WTC11 (cell line): ENCODE measurements at regions not wholly inside any gene's neighbourhood (a gene's known extent, or its start where the extent isn't known, plus 50 kb on each side); places are given as distances from the start of the nearest gene placed in this dataset.

Source experiments
- ATAC-seq: fragments of 200-7000 bp; cut with Tn5 transposase; 2 replicates; pipeline ENCODE4 v1.10.0; 2021; ENCODE audit warnings: mild to moderate bottlenecking, moderate library complexity
- CTCF ChIA-PET: fragments of 300-600 bp; sonication (Branson Sonifier 250); formaldehyde crosslinking; loops from one replicate; lab custom pipeline; 2021; ENCODE audit warnings: antibody characterized with exemption; lab: Charles Lee
- POLR2A ChIA-PET: fragments of 350-600 bp; sonication (Branson Sonifier 250); formaldehyde crosslinking; loops from one replicate; lab custom pipeline; 2021; ENCODE audit warnings: antibody characterized with exemption; lab: Charles Lee
- DNase-seq: peaks from one replicate; pipeline ENCODE4 v3.0.0; 2021; ENCODE audit warnings: low spot score
- H3K27ac Mint-ChIP-seq: 2 replicates; pipeline ENCODE4 v1.8.0; 2021; ENCODE audit warnings: mixed read lengths
- H3K27me3 Mint-ChIP-seq: 2 replicates; pipeline ENCODE4 v1.8.0; 2021; ENCODE audit warnings: low read depth, mild to moderate bottlenecking, moderate library complexity, mixed read lengths
- H3K36me3 Mint-ChIP-seq: 2 replicates; pipeline ENCODE4 v1.8.0; 2021; ENCODE audit warnings: mixed read lengths
- H3K4me1 Mint-ChIP-seq: 2 replicates; pipeline ENCODE4 v1.8.0; 2022; ENCODE audit warnings: mixed read lengths
- H3K4me3 Mint-ChIP-seq: 2 replicates; pipeline ENCODE4 v1.8.0; 2021; ENCODE audit warnings: mild to moderate bottlenecking, moderate library complexity, mixed read lengths
- H3K9me3 Mint-ChIP-seq: 2 replicates; pipeline ENCODE4 v1.8.0; 2021; ENCODE audit warnings: mixed read lengths
- CREB1 ChIP-seq: sonication (generic); formaldehyde crosslinking; IDR thresholded peaks from 2 replicates; pipeline ENCODE4 v1.8.0; 2023; ENCODE audit warnings: mild to moderate bottlenecking, missing genetic modification reagents
- E2F1 ChIP-seq: sonication (generic); formaldehyde crosslinking; IDR thresholded peaks from 2 replicates; pipeline ENCODE4 v1.8.0; 2022; ENCODE audit warnings: mild to moderate bottlenecking, missing genetic modification reagents
- E2F4 ChIP-seq: sonication (generic); formaldehyde crosslinking; IDR thresholded peaks from 2 replicates; pipeline ENCODE4 v1.8.1; 2022; ENCODE audit warnings: low read depth, mild to moderate bottlenecking, moderate library complexity, missing genetic modification reagents, borderline replicate concordance
- FOXP1 ChIP-seq: sonication (generic); formaldehyde crosslinking; IDR thresholded peaks from 2 replicates; pipeline ENCODE4 v1.8.0; 2022; ENCODE audit warnings: missing genetic modification reagents, mild to moderate bottlenecking, moderate library complexity, borderline replicate concordance
- GRHL2 ChIP-seq: fragments of 250-450 bp; sonication (Bioruptor Pico); IDR thresholded peaks from 2 replicates; pipeline ENCODE4 v1.8.0; 2022; ENCODE audit warnings: mild to moderate bottlenecking, moderate library complexity; ENCODE audit not compliant: insufficient replicate concordance, severe bottlenecking
- NR1H2 ChIP-seq: sonication (generic); formaldehyde crosslinking; IDR thresholded peaks from 2 replicates; pipeline ENCODE4 v1.9.0; 2021; ENCODE audit warnings: mild to moderate bottlenecking, moderate library complexity, missing genetic modification reagents
- NR3C1 ChIP-seq: sonication (generic); formaldehyde crosslinking; conservative IDR thresholded peaks from 2 replicates; pipeline ENCODE4 v1.8.1; 2023; ENCODE audit warnings: low read depth, mild to moderate bottlenecking, missing genetic modification reagents
- OVOL2 ChIP-seq: fragments of 250-450 bp; sonication (Bioruptor Pico); IDR thresholded peaks from 2 replicates; pipeline ENCODE4 v1.9.0; 2021; ENCODE audit warnings: mild to moderate bottlenecking, borderline replicate concordance
- PREB ChIP-seq: sonication (generic); formaldehyde crosslinking; IDR thresholded peaks from 2 replicates; pipeline ENCODE4 v1.8.1; 2022; ENCODE audit warnings: mild to moderate bottlenecking, missing genetic modification reagents, moderate library complexity, borderline replicate concordance
- PRRX2 ChIP-seq: fragments of 250-450 bp; sonication (Bioruptor Pico); IDR thresholded peaks from 2 replicates; pipeline ENCODE4 v1.8.0; 2021; ENCODE audit warnings: mild to moderate bottlenecking
- TCF7 ChIP-seq: sonication (generic); formaldehyde crosslinking; IDR thresholded peaks from 2 replicates; pipeline ENCODE4 v1.8.0; 2022; ENCODE audit warnings: mild to moderate bottlenecking, low read depth, missing genetic modification reagents, moderate library complexity
- TEAD4 ChIP-seq: sonication (generic); formaldehyde crosslinking; IDR thresholded peaks from 2 replicates; pipeline ENCODE4 v1.8.0; 2022; ENCODE audit warnings: mild to moderate bottlenecking, missing genetic modification reagents
- TP53 ChIP-seq: sonication (generic); formaldehyde crosslinking; IDR thresholded peaks from 2 replicates; pipeline ENCODE4 v1.8.1; 2023; ENCODE audit warnings: mild to moderate bottlenecking, missing genetic modification reagents
- ZBTB21 ChIP-seq: sonication (generic); formaldehyde crosslinking; IDR thresholded peaks from 2 replicates; pipeline ENCODE4 v1.8.1; 2023; ENCODE audit warnings: mild to moderate bottlenecking, missing genetic modification reagents, borderline replicate concordance
- ZNF121 ChIP-seq: sonication (generic); formaldehyde crosslinking; IDR thresholded peaks from 2 replicates; pipeline ENCODE4 v1.8.0; 2023; ENCODE audit warnings: missing genetic modification reagents
- ZNF317 ChIP-seq: sonication (generic); formaldehyde crosslinking; IDR thresholded peaks from 2 replicates; pipeline ENCODE4 v1.8.1; 2023; ENCODE audit warnings: low read depth, mild to moderate bottlenecking, moderate library complexity, missing genetic modification reagents, borderline replicate concordance
- ZNF416 ChIP-seq: fragments of 250-450 bp; sonication (Bioruptor Pico); IDR thresholded peaks from 2 replicates; pipeline ENCODE4 v1.9.0; 2021; ENCODE audit warnings: mild to moderate bottlenecking, inconsistent platforms
- ZNF671 ChIP-seq: fragments of 250-450 bp; sonication (Bioruptor Pico); IDR thresholded peaks from 2 replicates; pipeline ENCODE4 v1.8.0; 2021; ENCODE audit warnings: mild to moderate bottlenecking
- TF ChIP-seq, protein P1 (sequence below): fragments of 250-450 bp; sonication (Bioruptor Pico); IDR thresholded peaks from 2 replicates; pipeline ENCODE4 v1.9.0; 2021; ENCODE audit warnings: mild to moderate bottlenecking, borderline replicate concordance
- TF ChIP-seq, protein P2 (sequence below): fragments of 250-450 bp; sonication (Bioruptor Pico); IDR thresholded peaks from 2 replicates; pipeline ENCODE4 v1.9.0; 2021; ENCODE audit warnings: moderate library complexity, mild to moderate bottlenecking, inconsistent platforms, borderline replicate concordance
- TF ChIP-seq, protein P3 (sequence below): sonication (generic); formaldehyde crosslinking; conservative IDR thresholded peaks from 2 replicates; pipeline ENCODE4 v1.8.1; 2023; ENCODE audit warnings: mild to moderate bottlenecking, low read depth, missing genetic modification reagents, moderate library complexity

GRCh38 chr18:37716106-37716735 lies 150.6 kb upstream of the CELF4 start:
- ATAC-seq = no peak
- ChIA-PET CTCF (no interaction called here), POLR2A (no interaction called here)
- Mint-ChIP-seq H3K9me3 (no peaks in the 10 kb centered on the region; the same call in 1 of the 2 replicates), H3K4me3 (no peak overlapping the region), H3K27ac (no peak overlapping the region), H3K4me1 (no peaks in the 10 kb centered on the region), H3K27me3 (peaks cover 3% of the 10 kb centered on the region; the same call in 1 of the 2 replicates), H3K36me3 (no peaks in the 10 kb centered on the region)
- no peak for DNase-seq
- TF ChIP-seq E2F1 (CRISPR knock-in tag) = no peak

DNA sequence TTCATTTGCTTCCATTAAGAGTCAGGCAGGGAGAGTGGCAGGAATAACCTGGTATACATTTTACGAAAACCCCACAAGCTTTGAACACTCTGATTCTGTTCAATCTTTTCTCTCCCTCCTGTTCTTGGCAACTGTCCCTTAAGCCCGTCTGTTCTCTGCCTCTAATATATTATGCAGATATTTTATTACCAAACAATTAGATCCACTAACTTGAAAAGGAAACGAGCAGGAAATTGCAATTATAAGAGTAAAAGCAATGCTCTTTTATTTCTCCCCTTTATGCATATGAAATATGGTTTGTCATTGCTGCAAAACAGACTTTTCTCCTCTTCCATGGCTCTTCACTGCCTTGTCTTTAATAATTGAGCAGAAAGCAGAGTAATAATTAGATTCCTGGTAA lies 149.1 kb upstream of the CELF4 start:
- POLR2A ChIA-PET = no interaction called here

GRCh38 chr18:37712776-37713175 lies 147.2 kb upstream of the CELF4 start:
- peaks cover 3% of the 10 kb centered on the region; the same call in 1 of the 2 replicates for H3K27me3 Mint-ChIP-seq
- DNase-seq (no peak), ATAC-seq (no peak)
- H3K36me3 Mint-ChIP-seq = no peaks in the 10 kb centered on the region
- no peak overlapping the region for H3K4me3 Mint-ChIP-seq
- peaks cover 9% of the 10 kb centered on the region for H3K4me1 Mint-ChIP-seq
- ChIA-PET POLR2A (no interaction called here), CTCF (no interaction called here)
- no peak overlapping the region for H3K27ac Mint-ChIP-seq
- no peaks in the 10 kb centered on the region; the same call in 1 of the 2 replicates for H3K9me3 Mint-ChIP-seq
- TF ChIP-seq TCF7 (CRISPR knock-in tag) = no peak
- no peak for TF ChIP-seq TP53 (CRISPR knock-in tag)
- TF ChIP-seq, protein P1, sequence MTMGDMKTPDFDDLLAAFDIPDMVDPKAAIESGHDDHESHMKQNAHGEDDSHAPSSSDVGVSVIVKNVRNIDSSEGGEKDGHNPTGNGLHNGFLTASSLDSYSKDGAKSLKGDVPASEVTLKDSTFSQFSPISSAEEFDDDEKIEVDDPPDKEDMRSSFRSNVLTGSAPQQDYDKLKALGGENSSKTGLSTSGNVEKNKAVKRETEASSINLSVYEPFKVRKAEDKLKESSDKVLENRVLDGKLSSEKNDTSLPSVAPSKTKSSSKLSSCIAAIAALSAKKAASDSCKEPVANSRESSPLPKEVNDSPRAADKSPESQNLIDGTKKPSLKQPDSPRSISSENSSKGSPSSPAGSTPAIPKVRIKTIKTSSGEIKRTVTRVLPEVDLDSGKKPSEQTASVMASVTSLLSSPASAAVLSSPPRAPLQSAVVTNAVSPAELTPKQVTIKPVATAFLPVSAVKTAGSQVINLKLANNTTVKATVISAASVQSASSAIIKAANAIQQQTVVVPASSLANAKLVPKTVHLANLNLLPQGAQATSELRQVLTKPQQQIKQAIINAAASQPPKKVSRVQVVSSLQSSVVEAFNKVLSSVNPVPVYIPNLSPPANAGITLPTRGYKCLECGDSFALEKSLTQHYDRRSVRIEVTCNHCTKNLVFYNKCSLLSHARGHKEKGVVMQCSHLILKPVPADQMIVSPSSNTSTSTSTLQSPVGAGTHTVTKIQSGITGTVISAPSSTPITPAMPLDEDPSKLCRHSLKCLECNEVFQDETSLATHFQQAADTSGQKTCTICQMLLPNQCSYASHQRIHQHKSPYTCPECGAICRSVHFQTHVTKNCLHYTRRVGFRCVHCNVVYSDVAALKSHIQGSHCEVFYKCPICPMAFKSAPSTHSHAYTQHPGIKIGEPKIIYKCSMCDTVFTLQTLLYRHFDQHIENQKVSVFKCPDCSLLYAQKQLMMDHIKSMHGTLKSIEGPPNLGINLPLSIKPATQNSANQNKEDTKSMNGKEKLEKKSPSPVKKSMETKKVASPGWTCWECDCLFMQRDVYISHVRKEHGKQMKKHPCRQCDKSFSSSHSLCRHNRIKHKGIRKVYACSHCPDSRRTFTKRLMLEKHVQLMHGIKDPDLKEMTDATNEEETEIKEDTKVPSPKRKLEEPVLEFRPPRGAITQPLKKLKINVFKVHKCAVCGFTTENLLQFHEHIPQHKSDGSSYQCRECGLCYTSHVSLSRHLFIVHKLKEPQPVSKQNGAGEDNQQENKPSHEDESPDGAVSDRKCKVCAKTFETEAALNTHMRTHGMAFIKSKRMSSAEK (CRISPR knock-in tag) = no peak
- no peak for TF ChIP-seq FOXP1 (CRISPR knock-in tag)
- no peak for TF ChIP-seq TEAD4 (CRISPR knock-in tag)
- no peak for TF ChIP-seq NR3C1
- TF ChIP-seq ZBTB21 (CRISPR knock-in tag) = no peak
- TF ChIP-seq ZNF416 (CRISPR knock-in tag) = no peak
- no peak for TF ChIP-seq ZNF121
- TF ChIP-seq, protein P2, sequence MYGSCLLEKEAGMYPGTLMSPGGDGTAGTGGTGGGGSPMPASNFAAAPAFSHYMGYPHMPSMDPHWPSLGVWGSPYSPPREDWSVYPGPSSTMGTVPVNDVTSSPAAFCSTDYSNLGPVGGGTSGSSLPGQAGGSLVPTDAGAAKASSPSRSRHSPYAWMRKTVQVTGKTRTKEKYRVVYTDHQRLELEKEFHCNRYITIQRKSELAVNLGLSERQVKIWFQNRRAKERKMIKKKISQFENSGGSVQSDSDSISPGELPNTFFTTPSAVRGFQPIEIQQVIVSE (CRISPR knock-in tag) = no peak
- no peak for TF ChIP-seq ZNF317 (CRISPR knock-in tag)
- TF ChIP-seq OVOL2 = no peak
- TF ChIP-seq PREB = no peak
- no peak for TF ChIP-seq CREB1
- TF ChIP-seq PRRX2 (CRISPR knock-in tag) = no peak
- TF ChIP-seq E2F4 = no peak

More for the DNA sequence above, 149.1 kb upstream of the CELF4 start:
- TF ChIP-seq ZNF416 (CRISPR knock-in tag) (no peak), GRHL2 (CRISPR knock-in tag) (no peak), NR1H2 (no peak), ZNF671 (no peak)
- TF ChIP-seq, protein P3, sequence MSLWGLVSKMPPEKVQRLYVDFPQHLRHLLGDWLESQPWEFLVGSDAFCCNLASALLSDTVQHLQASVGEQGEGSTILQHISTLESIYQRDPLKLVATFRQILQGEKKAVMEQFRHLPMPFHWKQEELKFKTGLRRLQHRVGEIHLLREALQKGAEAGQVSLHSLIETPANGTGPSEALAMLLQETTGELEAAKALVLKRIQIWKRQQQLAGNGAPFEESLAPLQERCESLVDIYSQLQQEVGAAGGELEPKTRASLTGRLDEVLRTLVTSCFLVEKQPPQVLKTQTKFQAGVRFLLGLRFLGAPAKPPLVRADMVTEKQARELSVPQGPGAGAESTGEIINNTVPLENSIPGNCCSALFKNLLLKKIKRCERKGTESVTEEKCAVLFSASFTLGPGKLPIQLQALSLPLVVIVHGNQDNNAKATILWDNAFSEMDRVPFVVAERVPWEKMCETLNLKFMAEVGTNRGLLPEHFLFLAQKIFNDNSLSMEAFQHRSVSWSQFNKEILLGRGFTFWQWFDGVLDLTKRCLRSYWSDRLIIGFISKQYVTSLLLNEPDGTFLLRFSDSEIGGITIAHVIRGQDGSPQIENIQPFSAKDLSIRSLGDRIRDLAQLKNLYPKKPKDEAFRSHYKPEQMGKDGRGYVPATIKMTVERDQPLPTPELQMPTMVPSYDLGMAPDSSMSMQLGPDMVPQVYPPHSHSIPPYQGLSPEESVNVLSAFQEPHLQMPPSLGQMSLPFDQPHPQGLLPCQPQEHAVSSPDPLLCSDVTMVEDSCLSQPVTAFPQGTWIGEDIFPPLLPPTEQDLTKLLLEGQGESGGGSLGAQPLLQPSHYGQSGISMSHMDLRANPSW (CRISPR knock-in tag) = no peak
- DNase-seq (no peak), ATAC-seq (no peak)
- H3K27ac Mint-ChIP-seq = no peak overlapping the region
- no peak overlapping the region for H3K4me3 Mint-ChIP-seq
- peaks cover 3% of the 10 kb centered on the region; the same call in 1 of the 2 replicates for H3K27me3 Mint-ChIP-seq
- CTCF ChIA-PET = no interaction called here
- no peaks in the 10 kb centered on the region; the same call in 1 of the 2 replicates for H3K9me3 Mint-ChIP-seq
- no peaks in the 10 kb centered on the region for H3K36me3 Mint-ChIP-seq
- peaks cover 6% of the 10 kb centered on the region for H3K4me1 Mint-ChIP-seq
